GM13976 (cell line): ENCODE measurements at regions not wholly inside any gene's neighbourhood (a gene's known extent, or its start where the extent isn't known, plus 50 kb on each side); places are given as distances from the start of the nearest gene placed in this dataset.

Experiments
- DNase-seq: peaks from one replicate; pipeline ENCODE4 v3.0.0; 2012; ENCODE audit warnings: low spot score
- CTCF ChIP-seq: IDR thresholded peaks from 2 replicates; pipeline ENCODE4 v1.5.1; 2012; ENCODE audit warnings: borderline replicate concordance, mild to moderate bottlenecking; ENCODE audit not compliant: insufficient read depth; ENCODE audit errors: extremely low read depth, missing control alignments, control extremely low read depth
- in situ Hi-C: fragments of 300-500 bp; cut with MboI; formaldehyde crosslinking; loops from one replicate; pipeline ENCODE4 v1.12.0; 2022; ENCODE audit warnings: low sequenced_read_pairs, mixed read lengths, inconsistent platforms; ENCODE audit not compliant: unreplicated experiment

GRCh38 chr6:93900142-93900541, 480.8 kb upstream of the EPHA7 start:
- in situ Hi-C loops, result no loop called here
- no peak for DNase-seq
- TF ChIP-seq CTCF, result no peak

GRCh38 chr6:93896081-93896480, 476.7 kb upstream of the EPHA7 start:
- in situ Hi-C loops, result no loop called here
- no peak for DNase-seq
- TF ChIP-seq CTCF, result no peak

GRCh38 chr6:93894521-93894920, 475.2 kb upstream of the EPHA7 start:
- no peak for TF ChIP-seq CTCF
- no peak for DNase-seq
- in situ Hi-C loops, result no loop called here

GRCh38 chr6:93889713-93890112, 470.4 kb upstream of the EPHA7 start:
- in situ Hi-C loops, result no loop called here
- DNase-seq, result no peak
- TF ChIP-seq CTCF, result no peak

- TF ChIP-seq CTCF, result no peak
- in situ Hi-C loops, result no loop called here
- DNase-seq, result no peak
Observed at GRCh38 chr6:93886416-93886815, 467.1 kb upstream of the EPHA7 start.

- no peak for DNase-seq
- in situ Hi-C loops, result no loop called here
- TF ChIP-seq CTCF, result no peak
Observed at GRCh38 chr6:93859971-93860370, 440.6 kb upstream of the EPHA7 start.

- TF ChIP-seq CTCF, result no peak
Observed at GRCh38 chr6:93858213-93858612, 438.9 kb upstream of the EPHA7 start.

More at GRCh38 chr6:93858213-93858612, 438.9 kb upstream of the EPHA7 start:
- no peak for DNase-seq
- in situ Hi-C loops, result no loop called here
